ENCODE measurements at regions not wholly inside any gene's neighbourhood (a gene's known extent, or its start where the extent isn't known, plus 50 kb on each side); places are given as distances from the start of the nearest gene placed in this dataset.

GRCh38 chr3:103752986-103753385 lies 1318.2 kb downstream of the ZPLD1 start:
- no peak for DNase-seq
- intact Hi-C loops (cut with DNase I): no loop called here
- no peaks in the 10 kb centered on the region for H3K36me3 ChIP-seq
- H3K27ac ChIP-seq: no peak overlapping the region
- no peaks in the 10 kb centered on the region for H3K27me3 ChIP-seq
- no peak overlapping the region for H3K4me3 ChIP-seq
- TF ChIP-seq CTCF (IDR thresholded peaks at IDR 0.05): no peak
- TF ChIP-seq POLR2A (IDR thresholded peaks at IDR 0.05): no peak
- no peaks in the 10 kb centered on the region for H3K4me1 ChIP-seq
- no peaks in the 10 kb centered on the region for H3K9me3 ChIP-seq

- 83 to 87% methylated on average over 11 to 12 of the region's 12 CpGs for WGBS, 2 donors
- H3K9me3 ChIP-seq: no peaks in the 10 kb centered on the region
Measured at GRCh38 chr3:103767635-103768034, 1332.8 kb downstream of the ZPLD1 start.

GRCh38 chr3:103785017-103785416 lies 1350.2 kb downstream of the ZPLD1 start:
- H3K27ac ChIP-seq: no peak overlapping the region
- H3K36me3 ChIP-seq: no peaks in the 10 kb centered on the region
- no peak for DNase-seq
- 53 to 58% methylated on average over 2 of the region's 2 CpGs for WGBS, 2 donors
- H3K4me1 ChIP-seq: no peaks in the 10 kb centered on the region
- TF ChIP-seq CTCF (IDR thresholded peaks at IDR 0.05) (no peak), POLR2A (IDR thresholded peaks at IDR 0.05) (no peak)
- H3K9me3 ChIP-seq: no peaks in the 10 kb centered on the region
- H3K4me3 ChIP-seq: no peak overlapping the region
- H3K27me3 ChIP-seq: no peaks in the 10 kb centered on the region
- intact Hi-C loops (cut with DNase I): no loop called here

More at GRCh38 chr3:103767635-103768034, 1332.8 kb downstream of the ZPLD1 start:
- no peaks in the 10 kb centered on the region for H3K4me1 ChIP-seq
- DNase-seq: no peak
- intact Hi-C loops (cut with DNase I): no loop called here
- no peak overlapping the region for H3K27ac ChIP-seq
- H3K27me3 ChIP-seq: no peaks in the 10 kb centered on the region
- no peaks in the 10 kb centered on the region for H3K36me3 ChIP-seq
- TF ChIP-seq POLR2A (IDR thresholded peaks at IDR 0.05) (no peak), CTCF (IDR thresholded peaks at IDR 0.05) (no peak)
- no peak overlapping the region for H3K4me3 ChIP-seq

GRCh38 chr3:103785537-103785936 lies 1350.7 kb downstream of the ZPLD1 start:
- intact Hi-C loops (cut with DNase I): no loop called here
- H3K27ac ChIP-seq: no peak overlapping the region
- 17 to 45% methylated on average over 1 of the region's 1 CpG for WGBS, 2 donors
- TF ChIP-seq POLR2A (IDR thresholded peaks at IDR 0.05) (no peak), CTCF (IDR thresholded peaks at IDR 0.05) (no peak)
- no peak for DNase-seq
- H3K9me3 ChIP-seq: no peaks in the 10 kb centered on the region
- H3K4me1 ChIP-seq: no peaks in the 10 kb centered on the region
- no peaks in the 10 kb centered on the region for H3K36me3 ChIP-seq
- H3K4me3 ChIP-seq: no peak overlapping the region
- no peaks in the 10 kb centered on the region for H3K27me3 ChIP-seq

- intact Hi-C loops (cut with DNase I): no loop called here
- Histone ChIP-seq H3K9me3 (no peaks in the 10 kb centered on the region), H3K4me3 (no peak overlapping the region), H3K36me3 (no peaks in the 10 kb centered on the region), H3K27me3 (no peaks in the 10 kb centered on the region), H3K4me1 (no peaks in the 10 kb centered on the region), H3K27ac (no peak overlapping the region)
- WGBS, 2 donors: 17 to 33% methylated on average over 4 of the region's 4 CpGs
- TF ChIP-seq CTCF (IDR thresholded peaks at IDR 0.05) (no peak), POLR2A (IDR thresholded peaks at IDR 0.05) (no peak)
- no peak for DNase-seq
Measured at GRCh38 chr3:103786296-103786695, 1351.5 kb downstream of the ZPLD1 start.
